ENCODE measurements at regions not wholly inside any gene's neighbourhood (a gene's known extent, or its start where the extent isn't known, plus 50 kb on each side); places are given as distances from the start of the nearest gene placed in this dataset.
"Not testable (repeated sequence)": the region's sequence is repeated elsewhere in the genome, so short reads cannot be mapped to it uniquely, and the experiment has no call there.

DNA sequence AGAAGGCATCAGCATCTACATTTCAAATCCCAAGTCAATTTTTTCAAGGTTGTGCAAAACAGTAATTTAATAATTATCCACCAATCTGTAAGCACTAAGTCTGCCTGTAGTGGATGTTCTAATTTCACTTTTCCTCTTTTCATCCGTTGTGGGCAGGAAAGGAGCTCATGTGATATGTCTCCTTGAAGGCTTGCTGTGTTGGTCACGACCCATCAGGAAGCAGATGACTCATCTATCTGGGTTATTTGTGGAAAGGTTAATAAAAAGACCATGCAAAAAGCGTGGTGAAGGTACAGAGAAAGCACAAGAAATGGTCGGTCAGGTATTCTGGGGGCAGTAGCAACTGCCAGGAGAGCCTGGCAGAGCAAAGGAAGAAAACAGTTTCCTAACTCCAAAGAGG is 476.7 kb upstream of the RAB6C start:
- Histone ChIP-seq H3K36me3 (no peaks in the 10 kb centered on the region), H3K4me1 (no peaks in the 10 kb centered on the region), H3K9me3 (peaks cover 0 to 2% (median 0%) of the 10 kb centered on the region in 3 donors), H3K4me3 (no peak overlapping the region), H3K27ac (no peak overlapping the region), H3K27me3 (no peaks in the 10 kb centered on the region)
- no peak for ATAC-seq
- in situ Hi-C loops (cut with MboI; ENCODE audit: low sequenced_read_pairs in 4 of 4), result no loop called here
- DNase-seq, result no peak
- intact Hi-C loops (cut with DNase I; ENCODE audit: low total_unique reads), result no loop called here
- TF ChIP-seq, protein P1, sequence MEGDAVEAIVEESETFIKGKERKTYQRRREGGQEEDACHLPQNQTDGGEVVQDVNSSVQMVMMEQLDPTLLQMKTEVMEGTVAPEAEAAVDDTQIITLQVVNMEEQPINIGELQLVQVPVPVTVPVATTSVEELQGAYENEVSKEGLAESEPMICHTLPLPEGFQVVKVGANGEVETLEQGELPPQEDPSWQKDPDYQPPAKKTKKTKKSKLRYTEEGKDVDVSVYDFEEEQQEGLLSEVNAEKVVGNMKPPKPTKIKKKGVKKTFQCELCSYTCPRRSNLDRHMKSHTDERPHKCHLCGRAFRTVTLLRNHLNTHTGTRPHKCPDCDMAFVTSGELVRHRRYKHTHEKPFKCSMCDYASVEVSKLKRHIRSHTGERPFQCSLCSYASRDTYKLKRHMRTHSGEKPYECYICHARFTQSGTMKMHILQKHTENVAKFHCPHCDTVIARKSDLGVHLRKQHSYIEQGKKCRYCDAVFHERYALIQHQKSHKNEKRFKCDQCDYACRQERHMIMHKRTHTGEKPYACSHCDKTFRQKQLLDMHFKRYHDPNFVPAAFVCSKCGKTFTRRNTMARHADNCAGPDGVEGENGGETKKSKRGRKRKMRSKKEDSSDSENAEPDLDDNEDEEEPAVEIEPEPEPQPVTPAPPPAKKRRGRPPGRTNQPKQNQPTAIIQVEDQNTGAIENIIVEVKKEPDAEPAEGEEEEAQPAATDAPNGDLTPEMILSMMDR (IDR thresholded peaks at IDR 0.05 in 4 of 5, conservative IDR thresholded peaks at IDR 0.05 in 1 of 5), result no peak
- no peak for TF ChIP-seq POLR2A (IDR thresholded peaks at IDR 0.05)

DNA sequence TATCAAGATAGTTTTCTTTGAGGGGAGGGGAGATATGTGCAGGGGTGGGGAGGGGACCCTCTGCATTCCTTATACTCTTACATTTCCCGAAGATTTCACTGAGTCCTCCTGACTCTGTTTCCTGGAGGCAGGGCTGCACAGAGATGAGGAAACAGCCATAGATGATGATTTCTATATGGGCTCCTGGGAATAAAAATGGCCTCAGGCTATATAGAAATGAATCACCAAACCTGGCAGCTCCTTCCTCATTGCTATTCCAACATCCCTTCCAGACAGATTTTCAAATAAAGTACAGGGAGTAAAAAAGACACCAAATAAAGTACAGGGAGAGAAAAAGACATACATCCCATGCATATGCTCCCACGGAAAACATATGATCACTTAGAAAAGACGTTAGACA is 474.8 kb upstream of the RAB6C start:
- Histone ChIP-seq H3K27me3 (no peaks in the 10 kb centered on the region), H3K27ac (no peak overlapping the region), H3K4me1 (no peaks in the 10 kb centered on the region), H3K36me3 (no peaks in the 10 kb centered on the region), H3K9me3 (peaks cover 0 to 2% (median 0%) of the 10 kb centered on the region in 3 donors), H3K4me3 (no peak overlapping the region)
- no peak for DNase-seq
- TF ChIP-seq POLR2A (IDR thresholded peaks at IDR 0.05), result no peak
- TF ChIP-seq, protein P1 (IDR thresholded peaks at IDR 0.05 in 4 of 5, conservative IDR thresholded peaks at IDR 0.05 in 1 of 5), result no peak
- in situ Hi-C loops (cut with MboI; ENCODE audit: low sequenced_read_pairs in 4 of 4), result no loop called here
- ATAC-seq, result no peak
- intact Hi-C loops (cut with DNase I; ENCODE audit: low total_unique reads), result no loop called here

DNA sequence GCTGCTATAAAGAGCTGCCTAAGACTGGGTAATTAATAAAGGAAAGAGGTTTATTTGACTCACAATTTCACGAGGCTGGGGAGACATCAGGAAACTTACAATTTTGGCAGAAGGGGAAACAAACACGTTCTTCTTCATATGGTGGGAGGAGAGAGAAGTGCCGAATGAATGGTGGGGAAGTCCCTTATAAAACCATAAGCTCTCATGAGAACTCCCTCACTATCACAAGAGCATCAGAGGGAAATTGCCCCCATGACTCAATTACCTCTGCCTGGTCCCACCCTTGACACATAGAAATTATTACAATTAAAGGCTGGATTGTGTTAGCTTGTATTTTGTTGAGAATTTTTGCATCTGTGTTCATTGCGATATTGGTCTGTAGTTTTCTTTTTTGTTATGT is 460.5 kb upstream of the RAB6C start:
- Histone ChIP-seq H3K9me3 (peaks cover 0 to 3% (median 0%) of the 10 kb centered on the region in 3 donors), H3K4me1 (no peaks in the 10 kb centered on the region), H3K27me3 (no peaks in the 10 kb centered on the region), H3K27ac (no peak overlapping the region), H3K36me3 (no peaks in the 10 kb centered on the region), H3K4me3 (no peak overlapping the region)
- TF ChIP-seq POLR2A (IDR thresholded peaks at IDR 0.05), result no peak
- TF ChIP-seq, protein P1 (IDR thresholded peaks at IDR 0.05 in 4 of 5, conservative IDR thresholded peaks at IDR 0.05 in 1 of 5), result no peak
- ATAC-seq (no peak), DNase-seq (no peak)
- in situ Hi-C loops (cut with MboI; ENCODE audit: low sequenced_read_pairs in 4 of 4), result no loop called here
- intact Hi-C loops (cut with DNase I; ENCODE audit: low total_unique reads), result no loop called here

DNA sequence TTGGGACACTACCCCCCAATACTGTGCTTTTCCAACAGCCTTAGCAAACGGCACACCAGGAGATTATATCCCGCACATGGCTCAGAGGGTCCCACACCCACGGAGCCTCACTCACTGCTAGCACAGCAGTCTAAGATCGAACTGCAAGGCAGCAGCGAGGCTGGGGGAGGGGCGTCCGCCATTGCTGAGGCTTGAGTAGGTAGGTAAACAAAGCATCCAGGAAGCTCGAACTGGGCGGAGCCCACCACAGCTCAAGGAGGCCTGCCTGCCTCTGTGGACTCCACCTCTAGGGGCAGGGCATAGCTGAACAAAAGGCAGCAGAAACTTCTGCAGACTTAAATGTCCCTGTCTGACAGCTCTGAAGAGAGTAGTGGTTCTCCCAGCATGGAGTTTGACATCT is 447.3 kb upstream of the RAB6C start:
- in situ Hi-C loops (cut with MboI; ENCODE audit: low sequenced_read_pairs in 4 of 4); ATAC-seq; DNase-seq; intact Hi-C loops (cut with DNase I; ENCODE audit: low total_unique reads); H3K27ac ChIP-seq; H3K4me1 ChIP-seq; H3K27me3 ChIP-seq; H3K36me3 ChIP-seq; H3K4me3 ChIP-seq; H3K9me3 ChIP-seq: not testable (repeated sequence)

DNA sequence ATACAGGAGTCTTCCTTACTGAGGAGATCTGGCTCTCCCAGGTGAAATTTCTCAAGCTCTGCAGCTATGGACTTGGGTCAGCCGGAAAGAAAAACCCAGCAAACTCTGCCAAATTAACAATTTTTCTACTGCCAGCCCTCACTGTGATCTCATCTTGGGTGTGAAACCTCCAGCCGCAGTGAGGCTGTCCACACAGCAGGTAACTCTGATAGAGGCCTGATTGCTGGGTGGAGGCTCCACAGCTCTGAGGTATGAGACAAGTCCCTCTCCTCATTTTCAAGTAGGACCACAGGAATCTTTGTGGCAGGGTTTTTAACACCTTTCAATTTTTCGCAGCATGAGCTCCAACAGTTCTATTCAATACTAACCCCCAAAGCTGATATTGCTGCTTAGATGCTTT is 430.6 kb upstream of the RAB6C start:
- TF ChIP-seq, protein P1 (IDR thresholded peaks at IDR 0.05 in 4 of 5, conservative IDR thresholded peaks at IDR 0.05 in 1 of 5), result no peak
- TF ChIP-seq POLR2A (IDR thresholded peaks at IDR 0.05), result no peak
- DNase-seq, result no peak
- Histone ChIP-seq H3K9me3 (no peaks in the 10 kb centered on the region), H3K4me1 (no peaks in the 10 kb centered on the region), H3K36me3 (no peaks in the 10 kb centered on the region), H3K27ac (no peak overlapping the region), H3K4me3 (no peak overlapping the region), H3K27me3 (no peaks in the 10 kb centered on the region)
- in situ Hi-C loops (cut with MboI; ENCODE audit: low sequenced_read_pairs in 4 of 4) (no loop called here), intact Hi-C loops (cut with DNase I; ENCODE audit: low total_unique reads) (no loop called here)
- no peak for ATAC-seq
